Occipital lobe (tissue), 1 donor: ENCODE measurements at regions not wholly inside any gene's neighbourhood (a gene's known extent, or its start where the extent isn't known, plus 50 kb on each side); places are given as distances from the start of the nearest gene placed in this dataset.
A peak's percentile ranks its signal among the peaks of the same experiment; 100 is the strongest.
"Not testable (repeated sequence)": the region's sequence is repeated elsewhere in the genome, so short reads cannot be mapped to it uniquely, and the experiment has no call there.

ENCODE experiments used
- DNase-seq: peaks from one replicate; lab custom pipeline; 2025; lab: John Stamatoyannopoulos, UW

- DNase-seq: no peak
Measured at GRCh38 chr16:6732166-6732565, 600.5 kb upstream of the RBFOX1 start.

GRCh38 chr16:6728381-6728780 lies 604.3 kb upstream of the RBFOX1 start:
- no peak for DNase-seq

DNA sequence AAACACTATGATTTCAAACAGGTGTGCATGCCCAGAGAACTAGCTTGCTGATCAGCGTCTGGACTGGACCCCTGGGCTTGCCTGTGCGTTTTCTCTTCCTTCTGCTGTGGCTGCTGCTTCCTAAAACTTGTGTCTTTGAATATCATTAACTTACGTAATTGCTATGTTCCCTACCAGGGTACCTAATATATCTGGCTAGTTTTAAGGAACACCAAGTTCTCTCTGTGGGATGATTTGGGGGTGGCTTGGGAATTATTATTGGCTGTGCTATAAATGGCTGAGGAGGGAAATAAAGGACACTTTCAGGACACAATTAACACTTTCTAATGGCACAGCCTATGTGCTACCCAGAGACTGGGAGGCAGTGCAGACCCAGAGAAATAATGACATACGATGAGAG lies 606.0 kb upstream of the RBFOX1 start:
- DNase-seq: no peak

DNA sequence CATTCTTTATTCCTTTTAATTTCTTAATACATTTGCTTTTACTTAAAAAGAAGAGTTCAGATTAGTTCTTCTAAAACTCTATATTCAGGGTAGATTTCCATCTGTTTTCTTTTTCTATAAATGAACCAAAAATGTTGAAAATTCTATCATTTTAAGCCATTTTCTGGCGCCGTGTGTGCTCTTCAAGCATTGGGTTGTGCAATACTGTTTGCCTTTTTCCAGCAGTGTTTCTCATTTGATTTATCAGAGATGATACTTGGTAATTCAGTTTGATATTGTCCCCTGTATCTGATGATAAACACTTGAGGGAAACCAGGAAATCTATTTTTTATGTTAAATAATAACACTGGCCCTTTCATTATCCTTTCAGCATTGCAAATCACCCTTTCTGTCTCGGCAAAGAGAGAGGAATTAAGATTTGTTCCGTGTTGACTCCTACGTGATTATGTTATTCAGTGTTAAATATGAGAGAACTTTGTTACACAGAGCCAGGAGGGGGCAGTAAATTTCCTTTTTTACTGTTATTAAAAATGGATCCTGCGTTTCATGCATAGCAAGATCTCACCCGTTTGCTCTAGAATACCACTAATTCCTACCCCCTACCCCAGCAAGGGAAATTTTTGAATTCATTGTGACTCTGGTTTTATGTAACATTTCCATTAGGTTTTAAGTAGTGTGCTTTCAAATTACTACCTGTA lies 606.9 kb upstream of the RBFOX1 start:
- DNase-seq: no peak

GRCh38 chr16:6725206-6725605 lies 607.4 kb upstream of the RBFOX1 start:
- not testable (repeated sequence) for DNase-seq

- no peak for DNase-seq
Measured at GRCh38 chr16:6722786-6723185, 609.9 kb upstream of the RBFOX1 start.

GRCh38 chr16:6714510-6714909 lies 618.1 kb upstream of the RBFOX1 start:
- DNase-seq: no peak

DNA sequence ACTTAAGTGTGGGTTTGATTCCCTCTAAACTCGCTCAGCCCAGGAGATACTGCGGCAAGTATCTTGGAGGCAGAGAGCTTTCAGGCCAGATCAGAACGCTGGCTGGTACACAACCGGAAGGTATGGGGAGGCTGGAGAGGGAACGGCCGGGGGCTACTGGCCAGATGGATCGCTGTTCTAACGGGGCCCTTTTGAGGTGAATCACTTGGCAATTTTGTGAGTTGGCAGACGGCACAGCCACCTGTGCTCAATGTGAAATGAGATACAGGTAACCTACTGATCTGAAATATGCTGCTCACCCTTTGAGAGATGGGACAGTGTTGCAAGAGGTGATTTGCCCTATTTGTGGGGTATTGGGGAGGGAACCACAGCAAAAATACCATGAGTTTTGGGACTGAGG lies 622.9 kb upstream of the RBFOX1 start:
- no peak for DNase-seq

DNA sequence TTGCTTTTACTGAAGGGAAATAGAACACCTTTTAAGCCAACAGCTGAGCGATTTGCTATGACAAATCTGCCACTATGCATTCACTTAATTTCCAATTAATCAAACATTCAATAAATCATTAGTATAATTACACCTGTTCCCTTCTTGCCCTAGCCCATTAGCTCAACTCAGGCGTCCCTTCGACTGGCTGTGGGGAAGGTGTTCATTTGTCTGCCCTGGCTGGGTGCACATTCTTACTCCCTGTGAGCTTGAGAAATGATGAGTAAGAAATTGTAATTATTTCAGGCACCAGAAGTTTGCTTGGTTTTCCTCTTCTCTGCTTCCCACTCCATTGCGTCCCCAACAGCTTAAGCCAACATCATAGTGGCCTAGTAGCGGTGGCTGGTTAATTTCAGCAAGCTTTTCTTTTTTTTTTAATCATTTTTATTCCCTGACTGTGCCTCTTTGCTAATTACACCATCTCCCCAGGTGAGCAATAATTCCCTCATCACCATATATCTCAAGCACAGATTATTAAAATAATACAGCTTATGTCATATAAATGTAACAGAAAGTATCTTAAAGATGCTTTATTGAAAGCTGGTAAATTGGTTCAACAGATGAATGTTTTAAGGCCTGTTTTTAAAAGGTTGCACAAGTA lies 623.9 kb upstream of the RBFOX1 start:
- no peak for DNase-seq

DNA sequence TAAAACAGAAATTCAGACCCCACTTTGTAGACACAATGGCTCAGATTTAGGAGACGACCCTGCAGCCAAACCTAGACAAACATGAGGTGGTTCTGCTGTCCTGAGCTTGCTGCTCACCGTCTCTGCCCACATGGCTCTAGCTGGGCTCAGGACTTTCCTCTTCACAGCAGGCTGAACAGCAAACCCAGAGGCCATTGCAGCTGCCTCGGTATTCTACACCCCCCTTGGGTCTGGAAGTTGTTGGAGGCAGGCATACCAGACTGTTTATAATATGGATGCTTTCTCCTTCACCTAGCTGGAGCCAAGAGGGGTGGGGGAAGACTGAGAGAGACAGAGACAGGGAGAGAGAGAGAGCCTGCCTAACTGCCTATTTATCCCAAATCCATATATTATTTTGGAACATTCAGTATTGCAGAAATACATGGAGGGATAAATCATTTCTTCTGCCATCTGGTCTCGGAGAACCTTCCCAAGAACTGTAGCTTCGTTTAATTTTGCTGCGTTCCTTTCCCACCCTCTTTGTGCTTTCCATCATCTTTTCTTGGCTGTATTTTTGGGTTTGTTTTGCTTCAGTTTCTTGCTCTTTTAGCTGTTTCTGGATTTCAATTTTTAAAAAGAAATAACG lies 628.2 kb upstream of the RBFOX1 start:
- DNase-seq: peak; percentile 12

GRCh38 chr16:6701096-6701495 lies 631.5 kb upstream of the RBFOX1 start:
- DNase-seq: no peak

- DNase-seq: no peak
Measured at GRCh38 chr16:6698548-6698947, 634.1 kb upstream of the RBFOX1 start.

DNA sequence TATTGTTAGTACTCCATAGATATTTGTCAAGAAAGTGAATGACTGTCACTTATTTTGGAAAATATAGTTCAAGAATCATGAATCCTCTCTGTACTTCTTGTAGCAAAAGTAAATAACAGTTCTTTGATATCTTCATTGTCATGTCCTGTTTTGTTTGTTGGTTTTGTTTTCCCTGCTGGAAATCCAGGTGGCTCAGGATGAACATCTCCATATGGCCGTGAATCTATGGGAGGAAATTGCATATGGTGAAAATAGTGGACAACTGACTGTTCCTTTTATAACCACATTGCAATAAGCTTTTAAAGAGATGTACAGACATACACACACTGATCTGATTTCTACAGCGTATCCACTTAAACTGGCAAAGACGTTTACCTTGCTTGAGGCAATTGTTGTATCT lies 637.0 kb upstream of the RBFOX1 start:
- no peak for DNase-seq

GRCh38 chr16:6694636-6695035 lies 638.0 kb upstream of the RBFOX1 start:
- no peak for DNase-seq

DNA sequence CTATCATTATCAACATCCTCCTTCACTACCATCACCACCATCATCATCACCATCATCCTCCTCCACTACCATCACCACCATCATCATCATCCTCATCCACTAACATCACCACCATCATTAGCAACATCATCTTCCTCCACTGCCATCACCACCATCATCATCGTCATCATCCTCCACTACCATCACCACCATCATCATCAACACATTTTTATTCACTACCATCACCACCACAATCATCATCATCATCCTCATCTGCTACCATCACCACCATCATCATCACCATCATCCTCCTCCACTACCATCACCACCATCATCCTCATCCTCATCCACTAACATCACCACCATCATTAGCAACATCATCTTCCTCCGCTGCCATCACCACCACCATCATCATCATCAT lies 639.2 kb upstream of the RBFOX1 start:
- DNase-seq: not testable (repeated sequence)

DNA sequence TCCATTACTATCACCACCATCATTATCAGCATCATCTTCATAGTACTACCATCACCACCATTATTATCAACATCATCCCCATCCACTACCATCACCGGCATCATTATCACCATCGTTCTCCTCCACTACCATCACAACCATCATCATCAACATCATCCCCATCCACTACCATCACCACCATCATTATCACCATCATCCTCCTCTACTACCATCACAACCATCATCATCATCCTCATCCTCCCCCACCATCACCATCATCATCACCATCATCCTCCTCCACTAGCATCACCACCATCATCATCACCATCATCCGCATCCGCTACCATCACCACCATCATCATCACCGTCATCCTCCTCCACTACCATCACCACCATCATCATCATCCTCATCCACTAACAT lies 639.8 kb upstream of the RBFOX1 start:
- no peak for DNase-seq

DNA sequence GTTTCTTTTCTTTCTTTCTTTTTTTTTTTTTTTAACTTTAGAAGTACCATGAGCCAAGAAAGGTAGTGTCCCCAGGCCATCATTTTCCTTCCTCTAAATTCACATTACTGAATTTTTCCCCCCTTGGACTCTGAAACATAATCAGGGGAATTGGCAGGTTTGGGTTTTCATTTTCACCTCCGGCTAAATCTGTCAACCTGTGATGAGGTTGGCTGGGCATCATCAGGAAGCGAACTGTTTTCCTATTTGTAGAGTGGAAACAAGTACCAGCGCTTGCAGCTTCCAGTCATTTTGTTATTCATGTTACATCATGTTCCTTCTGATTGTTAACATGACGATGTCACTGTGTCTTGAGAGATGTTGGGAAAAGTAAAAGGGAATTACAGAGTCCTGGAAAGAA lies 641.9 kb upstream of the RBFOX1 start:
- DNase-seq: no peak

DNA sequence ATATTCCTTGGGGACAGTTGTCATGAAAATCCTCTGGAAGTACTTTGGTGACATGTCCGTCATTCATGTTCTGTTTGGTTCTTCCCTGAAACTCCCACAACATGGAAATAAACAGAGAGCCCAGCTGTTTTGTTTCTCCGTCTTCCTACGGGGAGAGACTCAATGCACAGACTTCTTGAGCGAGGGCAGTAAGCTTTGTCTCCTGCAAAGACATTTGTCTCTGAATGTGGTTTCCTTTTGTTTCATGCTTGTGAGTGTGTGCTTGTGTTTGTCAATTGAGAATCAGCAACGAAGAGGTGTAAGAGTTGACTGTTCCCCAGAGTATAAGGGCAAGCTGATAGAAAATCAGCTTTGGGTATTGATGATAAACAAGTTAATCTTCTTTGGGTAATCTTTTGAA lies 643.0 kb upstream of the RBFOX1 start:
- DNase-seq: no peak

DNA sequence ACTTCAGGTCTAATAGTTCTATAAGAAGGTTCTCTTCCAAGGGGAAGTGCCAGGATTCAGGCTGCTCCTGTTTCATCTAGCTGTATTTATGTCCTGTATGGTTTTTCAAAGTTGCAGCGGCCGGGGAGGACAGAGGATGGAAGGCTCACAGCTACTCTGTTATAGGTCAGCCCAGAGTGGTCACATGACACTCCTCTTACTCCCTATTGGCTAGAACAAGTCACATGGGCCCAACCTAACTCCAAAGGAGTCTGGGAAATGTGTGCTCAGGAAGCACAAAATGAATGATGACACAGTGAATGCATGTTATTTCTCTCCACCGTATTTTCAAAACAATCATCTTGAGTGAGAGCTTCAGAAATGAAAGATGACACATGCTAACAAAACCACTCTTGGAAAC lies 645.1 kb upstream of the RBFOX1 start:
- DNase-seq: no peak

DNA sequence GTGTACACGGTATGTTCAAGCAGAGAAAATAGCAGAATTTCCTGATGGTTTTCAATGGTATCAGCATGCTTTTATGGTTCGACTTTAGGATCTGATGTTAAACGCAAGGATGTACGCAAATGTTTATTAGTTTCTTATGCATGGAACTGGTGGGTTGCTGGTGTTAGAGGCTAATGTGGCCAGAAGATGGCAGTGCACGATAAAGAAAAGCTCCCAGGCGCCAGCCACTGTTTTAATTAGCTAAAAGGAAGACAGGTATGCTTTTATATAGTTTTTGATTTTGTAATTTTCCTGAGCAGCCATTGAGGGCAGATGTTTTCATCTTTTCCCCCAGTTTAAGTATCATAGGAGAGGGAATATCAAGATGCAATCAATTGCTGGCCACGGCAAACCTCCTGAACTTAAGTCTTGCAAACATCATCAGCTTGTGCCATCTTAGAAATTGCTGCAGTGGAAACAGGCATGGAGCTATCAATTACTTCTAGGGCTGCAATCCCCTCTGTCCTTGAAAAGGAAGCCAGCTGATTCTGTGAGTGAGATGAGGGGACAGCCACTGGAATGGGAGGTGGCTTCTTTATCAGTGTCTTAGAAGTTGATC lies 648.5 kb upstream of the RBFOX1 start:
- DNase-seq: no peak

DNA sequence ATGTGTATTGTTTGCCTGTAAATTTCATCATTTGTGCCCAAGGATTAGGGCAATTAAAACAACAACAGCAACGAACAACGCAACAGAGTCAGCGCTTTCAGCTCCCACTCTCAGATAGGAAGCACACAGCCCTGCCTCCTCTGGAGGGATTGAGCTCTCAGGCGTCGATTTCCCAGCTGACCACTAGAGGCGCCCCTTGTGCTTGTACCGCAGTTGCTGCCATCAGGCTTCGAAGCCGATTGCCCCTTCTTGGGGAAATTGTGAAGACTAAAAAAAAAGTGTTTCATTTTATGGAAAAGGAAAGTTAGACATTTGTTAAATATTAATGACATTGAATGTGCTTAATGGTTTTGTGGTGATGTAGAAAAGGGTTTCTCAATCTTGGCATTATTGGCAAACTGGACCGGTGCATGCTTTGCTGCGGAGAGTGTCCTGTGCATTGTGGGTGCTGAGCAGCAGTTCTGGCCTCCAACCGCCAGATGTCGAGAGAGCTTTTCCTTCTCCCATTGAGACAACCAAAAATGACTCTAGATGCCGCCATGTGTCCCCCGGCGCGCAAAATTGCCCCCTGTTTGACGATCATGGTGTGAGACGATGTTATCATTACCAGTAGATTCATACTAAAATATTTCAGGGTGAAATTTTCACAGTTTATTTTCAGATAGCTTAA lies 650.4 kb upstream of the RBFOX1 start:
- no peak for DNase-seq

GRCh38 chr16:6678586-6678985 lies 654.1 kb upstream of the RBFOX1 start:
- DNase-seq: no peak
